HG02588 (cell line): ENCODE measurements at regions not wholly inside any gene's neighbourhood (a gene's known extent, or its start where the extent isn't known, plus 50 kb on each side); places are given as distances from the start of the nearest gene placed in this dataset.

Source experiments
- ATAC-seq: cut with Tn5 transposase; IDR thresholded peaks from one replicate; pipeline ENCODE4 v1.9.1; 2021; ENCODE audit warnings: mild to moderate bottlenecking, moderate library complexity; ENCODE audit not compliant: unreplicated experiment

DNA sequence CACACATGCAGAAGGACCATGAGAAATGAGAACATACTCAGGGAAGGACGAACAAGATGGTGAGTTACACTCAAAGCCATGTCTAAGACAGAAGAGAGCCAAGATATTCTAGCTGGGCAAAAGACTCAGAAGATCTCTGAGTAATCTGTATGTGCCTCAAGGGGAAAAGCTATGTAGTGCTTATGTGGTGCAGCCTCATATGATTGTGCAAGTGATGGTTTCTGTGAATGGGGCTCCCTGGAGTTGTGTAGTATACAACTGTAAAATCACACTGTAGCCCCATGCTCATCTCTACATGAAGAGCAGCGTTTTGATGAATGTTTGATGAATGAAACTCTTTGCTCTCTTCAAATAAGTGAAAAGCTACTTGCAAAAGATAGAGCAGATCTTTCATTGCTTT is 57.5 kb downstream of the OSR1 start:
- no peak for ATAC-seq

DNA sequence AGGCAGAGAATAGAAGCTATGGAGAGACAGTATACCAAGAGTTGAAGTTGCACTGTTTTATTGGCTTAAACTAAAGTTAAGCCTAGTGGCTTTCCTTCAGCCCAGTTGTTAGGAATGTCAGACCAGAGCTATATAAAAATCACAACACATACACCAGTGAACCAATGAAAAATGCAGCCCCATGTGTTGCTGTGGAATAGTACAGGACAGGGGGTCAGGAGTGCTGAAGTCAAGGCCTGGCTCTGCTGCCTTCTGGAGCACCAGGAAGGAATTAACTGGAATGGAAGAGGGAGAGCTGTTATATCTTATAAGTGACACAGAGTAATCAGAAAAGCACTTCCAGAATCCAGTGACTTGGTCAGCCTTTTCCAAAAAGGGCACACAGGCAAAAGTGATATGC is 58.9 kb downstream of the OSR1 start:
- no peak for ATAC-seq

DNA sequence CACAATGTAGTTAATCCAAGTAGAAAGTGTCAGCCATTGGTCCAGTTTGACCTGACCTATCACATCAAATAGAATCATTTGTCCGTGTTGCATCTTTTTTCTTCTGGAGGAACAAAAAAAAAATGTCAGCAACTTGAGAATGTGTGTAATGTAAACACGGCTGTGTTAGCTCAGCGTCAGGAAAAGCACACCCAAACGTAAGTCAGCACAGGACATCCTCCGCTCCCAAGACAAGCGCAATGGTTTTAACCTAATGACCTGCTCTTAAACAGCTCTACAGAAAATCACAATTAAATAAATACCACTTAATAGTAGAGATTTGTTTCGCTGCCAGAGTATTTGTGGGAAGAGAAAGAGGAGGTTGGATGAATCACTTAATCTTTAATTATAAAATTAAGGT is 59.4 kb downstream of the OSR1 start:
- no peak for ATAC-seq

- no peak for ATAC-seq
Observed at GRCh38 chr2:19297716-19298115, 60.7 kb downstream of the OSR1 start.

DNA sequence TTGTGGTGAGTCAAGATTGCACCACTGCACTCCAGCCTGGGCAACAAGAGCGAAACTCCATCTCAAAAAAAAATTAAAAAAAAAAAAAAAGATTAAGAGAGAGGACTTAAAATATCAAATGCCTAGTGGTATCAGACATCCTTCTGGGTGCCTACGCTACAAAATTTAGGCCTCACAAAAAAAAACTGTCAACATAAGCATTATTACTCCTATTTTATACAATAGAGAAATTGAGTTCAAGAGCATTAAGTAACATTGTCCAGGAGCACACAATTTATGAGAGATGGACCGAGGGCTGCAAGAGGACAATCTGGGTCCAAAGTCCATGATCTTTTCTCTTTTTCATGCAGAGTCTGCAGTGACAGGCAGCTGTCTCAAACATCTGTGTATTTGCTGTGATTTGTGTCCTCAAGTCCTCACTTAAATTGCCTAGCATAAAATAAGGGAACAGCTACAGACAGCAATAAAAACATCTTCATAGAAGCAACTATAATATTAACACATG is 62.4 kb downstream of the OSR1 start:
- no peak for ATAC-seq

DNA sequence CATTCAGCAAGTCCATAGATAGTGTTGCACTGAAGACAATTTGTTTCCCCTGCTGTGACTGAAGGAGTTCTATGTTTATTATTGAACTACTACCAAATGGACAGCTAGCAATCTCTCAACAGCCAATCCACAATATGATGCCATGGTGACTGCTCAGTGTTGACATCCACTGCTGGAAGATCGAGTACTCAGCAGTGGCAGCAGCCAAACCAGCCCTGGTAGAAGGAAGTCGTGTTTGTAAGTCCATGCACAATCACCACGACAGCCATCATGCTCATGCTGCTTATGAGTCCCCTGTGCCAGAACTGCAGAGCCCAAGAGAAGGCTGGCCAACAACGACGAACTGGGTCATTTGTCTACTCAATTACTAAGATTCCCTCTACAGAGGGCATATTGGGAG is 66.4 kb downstream of the OSR1 start:
- ATAC-seq = no peak

DNA sequence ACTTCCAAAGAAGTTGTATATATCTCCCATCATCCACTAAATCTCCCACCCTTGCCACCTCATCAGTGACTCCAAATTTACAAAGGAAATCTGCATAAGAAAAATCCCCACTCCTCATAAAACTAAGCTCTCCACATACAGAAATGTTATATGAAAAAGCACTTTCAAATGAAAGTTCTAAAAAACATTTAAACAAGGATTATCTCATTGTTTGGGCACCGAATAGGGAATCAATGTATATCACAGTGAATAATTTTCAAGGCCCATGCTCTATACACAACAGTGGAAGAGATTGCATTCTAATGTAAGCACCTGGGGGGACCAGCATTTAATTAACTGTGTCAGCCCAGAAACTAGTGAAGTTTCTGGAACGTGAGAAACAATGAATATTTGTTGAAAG is 70.1 kb downstream of the OSR1 start:
- ATAC-seq = no peak

DNA sequence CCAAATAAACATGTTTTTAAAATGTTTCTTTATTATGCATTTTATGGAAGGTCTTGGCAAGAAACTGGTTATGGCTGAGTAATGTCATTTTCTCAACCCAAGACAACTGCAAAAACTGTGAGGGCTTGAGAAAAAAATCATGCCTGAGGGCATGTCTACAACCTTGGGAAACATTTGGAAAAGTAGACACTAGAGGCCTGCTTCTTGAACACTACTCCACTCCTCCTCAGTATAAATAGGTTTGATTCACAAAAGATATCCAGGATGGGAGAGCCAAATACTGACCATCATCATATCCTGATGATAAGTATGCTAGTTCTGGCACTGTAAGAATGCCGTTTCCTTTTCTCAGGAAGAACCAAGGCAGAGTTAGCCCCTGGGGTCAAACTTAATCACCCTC is 71.1 kb downstream of the OSR1 start:
- no peak for ATAC-seq

DNA sequence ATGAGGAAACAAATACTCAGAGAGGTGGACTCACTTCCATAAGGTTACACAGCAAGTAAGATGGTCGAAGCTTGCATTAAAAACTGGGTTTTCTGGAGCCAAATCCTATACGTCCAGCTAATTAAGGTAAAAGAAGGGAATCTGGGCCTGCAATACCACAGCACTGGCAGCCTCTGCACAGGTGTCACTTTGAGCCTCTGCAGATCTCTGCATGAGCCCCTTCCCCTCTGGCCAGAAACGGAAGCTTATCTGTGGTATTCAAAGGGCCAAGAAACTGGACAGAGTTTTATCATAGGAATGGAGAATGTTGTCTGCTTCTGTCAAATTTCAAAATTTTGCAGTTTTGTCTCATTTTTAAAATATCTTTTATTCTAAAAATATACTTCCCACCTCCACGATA is 76.1 kb downstream of the OSR1 start:
- no peak for ATAC-seq

- no peak for ATAC-seq
Observed at GRCh38 chr2:19274439-19274838, 84.0 kb downstream of the OSR1 start.

DNA sequence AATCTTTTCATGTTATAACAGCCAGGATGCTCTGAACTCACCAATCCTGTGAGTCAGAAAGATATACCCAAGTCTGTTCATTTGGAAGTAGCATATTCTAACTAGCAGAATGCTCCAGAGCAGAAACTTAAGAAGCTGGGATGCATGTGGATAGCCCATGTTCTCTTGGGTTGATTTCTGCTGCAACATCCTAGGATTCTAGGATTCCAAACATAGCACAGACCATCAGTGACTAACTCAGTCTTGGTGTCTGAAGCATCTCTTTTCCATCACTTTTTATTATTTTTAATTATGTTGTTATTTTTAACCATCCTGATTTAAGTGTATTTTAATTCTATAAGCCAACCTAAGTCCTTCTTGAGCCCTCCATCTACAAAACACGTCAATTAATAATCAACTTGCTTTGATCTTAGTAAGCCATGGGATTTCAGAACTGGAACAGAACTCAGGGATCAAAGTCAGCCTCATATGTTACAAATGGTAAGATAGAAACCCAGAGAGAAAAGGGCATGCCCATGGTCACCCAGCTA is 85.4 kb downstream of the OSR1 start:
- ATAC-seq = no peak

GRCh38 chr2:19272039-19272438 is 86.4 kb downstream of the OSR1 start:
- ATAC-seq = no peak

- no peak for ATAC-seq
Observed at GRCh38 chr2:19264852-19265251, 93.6 kb downstream of the OSR1 start.

GRCh38 chr2:19262150-19262549 is 96.3 kb downstream of the OSR1 start:
- ATAC-seq = no peak

DNA sequence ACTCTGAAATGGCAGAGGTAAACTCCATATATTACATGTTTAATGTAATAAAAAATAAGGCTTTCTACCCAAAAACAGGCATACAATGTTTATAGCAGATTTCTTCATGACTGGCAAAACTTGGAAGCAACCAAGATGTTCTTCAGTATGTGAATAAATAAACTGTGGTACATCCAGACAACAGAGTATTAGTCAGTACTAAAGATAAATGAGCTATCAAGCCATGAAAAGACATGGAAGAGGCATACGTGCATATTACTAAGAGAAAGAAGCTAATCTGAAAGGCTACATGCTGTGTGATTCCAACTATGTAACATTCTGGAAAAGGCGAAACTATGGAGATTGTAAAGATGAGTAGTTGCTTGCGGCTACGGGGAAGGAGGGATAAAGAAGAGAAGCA is 97.4 kb downstream of the OSR1 start:
- no peak for ATAC-seq

DNA sequence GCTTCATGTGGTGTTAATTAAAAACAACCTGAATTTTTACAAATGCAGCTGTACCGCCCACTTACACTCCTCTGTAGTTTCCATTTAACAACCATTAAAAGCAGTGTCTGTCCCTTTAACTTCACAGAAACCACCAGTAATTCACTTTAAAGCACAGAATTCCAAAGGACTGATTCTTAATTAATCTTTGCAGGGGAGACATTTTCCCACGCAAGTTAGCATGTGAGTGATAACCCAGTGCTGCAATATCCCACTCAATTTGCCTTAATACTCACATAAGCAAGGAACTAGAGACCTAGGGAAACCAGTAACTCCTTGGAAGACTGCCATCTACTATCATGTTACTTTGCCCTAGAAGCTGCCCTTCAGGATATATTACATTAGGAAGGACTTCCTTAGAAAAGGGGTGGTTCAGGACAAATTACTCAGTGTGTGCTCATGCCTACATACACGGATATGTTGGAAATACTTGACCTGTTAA is 102.3 kb downstream of the OSR1 start:
- no peak for ATAC-seq

DNA sequence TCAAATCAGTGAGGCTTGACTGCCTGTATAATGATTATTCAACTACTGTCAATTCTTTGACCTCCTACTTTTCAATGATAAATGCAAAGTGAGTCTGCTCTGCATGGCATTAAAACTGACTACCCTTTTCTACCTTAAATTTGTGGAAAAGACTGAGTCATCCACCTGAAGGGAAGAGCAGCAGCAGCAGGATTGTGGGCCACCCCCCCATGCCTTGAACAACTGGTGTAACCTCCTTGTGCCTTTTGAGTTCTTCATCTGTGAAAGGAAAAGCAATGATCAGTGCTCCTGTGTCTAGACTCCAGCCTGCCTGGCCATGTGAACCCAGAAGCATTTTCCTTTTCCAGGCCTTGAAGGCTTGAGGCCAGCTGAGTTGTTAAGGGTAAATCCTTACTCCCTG is 102.9 kb downstream of the OSR1 start:
- no peak for ATAC-seq

GRCh38 chr2:19251554-19251953 is 106.9 kb downstream of the OSR1 start:
- ATAC-seq = no peak

DNA sequence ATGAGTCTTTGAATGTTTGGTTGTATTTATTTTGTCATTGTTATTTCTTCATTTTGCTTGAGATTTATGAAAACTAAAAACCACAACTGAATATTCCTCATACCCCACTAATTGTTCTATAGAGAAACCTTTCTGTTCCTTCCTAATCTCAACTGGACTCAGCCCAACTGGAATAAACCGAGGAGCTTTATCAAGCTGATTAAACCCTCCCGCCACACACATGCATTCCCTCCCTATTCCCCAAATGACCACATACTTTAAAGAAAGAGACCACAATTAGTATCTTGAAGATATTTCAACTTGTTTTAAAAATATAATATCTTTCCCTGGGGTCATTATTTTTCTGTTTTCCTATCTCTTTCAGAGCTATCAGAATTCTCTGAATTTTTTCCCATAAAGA is 107.5 kb downstream of the OSR1 start:
- ATAC-seq = no peak

- ATAC-seq = no peak
Observed at GRCh38 chr2:19247186-19247585, 111.2 kb downstream of the OSR1 start.

- ATAC-seq = no peak
Observed at GRCh38 chr2:19246496-19246895, 111.9 kb downstream of the OSR1 start.

- ATAC-seq = no peak
Observed at GRCh38 chr2:19244460-19245363, 113.7 kb downstream of the OSR1 start.
